Skin of body (tissue), 1 donor: ENCODE measurements at regions not wholly inside any gene's neighbourhood (a gene's known extent, or its start where the extent isn't known, plus 50 kb on each side); places are given as distances from the start of the nearest gene placed in this dataset.

Experiments
- DNase-seq: peaks from one replicate; lab custom pipeline; 2025; lab: John Stamatoyannopoulos, UW

GRCh38 chr10:110355141-110355831, 50.6 kb upstream of the SMNDC1 start:
- DNase-seq: no peak

DNA sequence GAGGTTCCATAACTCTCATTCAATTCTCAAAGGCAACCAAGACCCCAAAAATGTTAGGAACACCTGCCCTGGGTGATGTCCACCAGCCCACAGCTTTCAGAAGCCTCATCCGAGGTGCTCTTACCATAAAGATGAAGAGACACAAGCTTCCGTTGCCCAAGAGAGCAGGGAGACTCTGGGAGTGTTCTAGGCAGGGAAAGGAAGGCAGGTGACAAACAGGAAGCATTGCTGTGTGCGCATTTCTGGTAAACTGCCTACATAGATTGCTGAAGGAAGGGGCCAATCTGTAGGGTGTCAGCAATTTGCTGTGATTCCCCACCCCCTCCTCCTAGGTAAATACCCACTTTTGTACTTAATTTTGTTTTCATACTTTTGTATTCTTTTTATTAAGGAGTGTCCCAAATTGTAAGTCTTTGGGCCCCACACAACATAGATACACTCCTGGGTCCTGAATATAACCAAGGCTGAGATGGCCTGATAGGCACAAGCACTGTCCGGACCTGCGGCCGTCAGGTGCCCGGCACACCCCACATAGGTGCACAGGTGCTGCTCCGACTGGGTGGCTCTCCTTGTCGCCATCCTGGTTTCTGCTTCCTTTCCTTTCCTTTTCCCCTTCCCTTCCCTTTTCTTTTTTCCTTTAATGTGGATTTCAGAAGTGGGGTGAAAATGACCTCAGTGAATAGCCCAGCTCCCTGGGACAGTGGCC, 51.4 kb upstream of the SMNDC1 start:
- no peak for DNase-seq

GRCh38 chr10:110356628-110357245, 52.0 kb upstream of the SMNDC1 start:
- DNase-seq: no peak

GRCh38 chr10:110357252-110357780, 52.6 kb upstream of the SMNDC1 start:
- DNase-seq: no peak

GRCh38 chr10:110357871-110358270, 53.2 kb upstream of the SMNDC1 start:
- no peak for DNase-seq

- DNase-seq: no peak
Observed at GRCh38 chr10:110358278-110358677, 53.6 kb upstream of the SMNDC1 start.

DNA sequence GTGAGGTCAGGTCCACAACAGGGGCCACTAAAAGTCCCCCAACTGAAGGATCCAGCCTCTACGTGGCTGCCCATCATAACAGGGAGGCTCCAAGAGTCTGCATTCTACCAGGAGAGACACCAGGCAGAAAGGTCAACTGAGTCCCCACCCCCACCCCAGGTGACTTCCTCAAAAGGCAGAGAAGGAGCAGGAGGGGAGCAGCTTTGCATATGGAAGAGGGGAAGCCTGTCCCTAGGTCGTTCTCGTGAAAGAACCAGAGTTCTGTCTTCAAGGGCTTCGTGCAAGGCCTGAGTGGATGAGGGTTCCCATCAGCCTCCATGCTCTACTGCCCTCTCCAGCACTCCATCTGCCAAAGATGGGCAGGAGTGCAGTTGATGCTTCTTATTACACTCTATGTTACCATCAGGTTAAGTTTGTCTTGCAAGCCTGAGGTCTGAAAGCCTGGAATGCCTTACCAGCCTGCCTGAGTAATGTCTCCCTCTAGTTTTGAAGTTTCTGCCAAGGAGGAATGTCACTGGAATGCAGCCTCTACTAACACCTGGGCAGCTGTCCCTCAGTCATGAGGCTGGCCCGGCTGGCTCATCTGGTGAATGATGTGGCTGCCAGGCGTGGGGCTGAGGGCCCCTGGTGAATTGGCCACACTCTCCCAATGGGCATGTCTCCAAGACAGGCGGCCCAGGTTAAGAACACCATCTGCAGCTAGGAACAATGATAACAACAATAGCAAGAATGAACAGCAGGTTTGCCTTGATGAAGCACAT, 54.3 kb upstream of the SMNDC1 start:
- no peak for DNase-seq

DNA sequence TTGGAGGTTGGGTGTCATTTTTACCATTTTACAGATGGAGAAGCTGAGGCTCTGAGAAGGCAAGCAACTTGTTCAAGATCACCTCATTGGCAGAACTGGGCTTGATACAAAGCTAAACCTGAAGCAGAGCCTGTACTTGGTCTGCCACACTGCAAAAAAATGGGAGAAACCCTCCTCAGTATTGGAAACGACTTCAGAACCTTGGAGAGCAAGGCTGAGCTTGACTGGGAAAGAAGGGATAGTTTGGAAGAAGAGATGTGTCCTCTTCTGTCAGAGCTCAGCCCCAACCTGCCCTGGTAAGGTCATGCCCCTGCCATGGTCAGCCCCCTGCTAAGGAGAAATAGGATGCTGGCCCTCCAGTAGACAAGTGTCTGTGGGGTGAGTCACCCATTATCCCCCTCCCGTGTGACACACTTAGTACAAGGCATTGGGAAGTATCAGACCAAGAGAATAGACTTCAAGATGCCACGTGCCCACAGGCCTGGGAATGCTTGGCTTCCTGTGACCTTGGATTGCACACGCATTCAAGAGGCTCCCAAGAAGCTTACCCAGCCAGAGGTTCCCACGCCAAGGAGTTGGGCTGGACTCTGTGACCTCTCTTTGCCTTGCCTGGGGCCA, 56.2 kb upstream of the SMNDC1 start:
- DNase-seq: no peak

DNA sequence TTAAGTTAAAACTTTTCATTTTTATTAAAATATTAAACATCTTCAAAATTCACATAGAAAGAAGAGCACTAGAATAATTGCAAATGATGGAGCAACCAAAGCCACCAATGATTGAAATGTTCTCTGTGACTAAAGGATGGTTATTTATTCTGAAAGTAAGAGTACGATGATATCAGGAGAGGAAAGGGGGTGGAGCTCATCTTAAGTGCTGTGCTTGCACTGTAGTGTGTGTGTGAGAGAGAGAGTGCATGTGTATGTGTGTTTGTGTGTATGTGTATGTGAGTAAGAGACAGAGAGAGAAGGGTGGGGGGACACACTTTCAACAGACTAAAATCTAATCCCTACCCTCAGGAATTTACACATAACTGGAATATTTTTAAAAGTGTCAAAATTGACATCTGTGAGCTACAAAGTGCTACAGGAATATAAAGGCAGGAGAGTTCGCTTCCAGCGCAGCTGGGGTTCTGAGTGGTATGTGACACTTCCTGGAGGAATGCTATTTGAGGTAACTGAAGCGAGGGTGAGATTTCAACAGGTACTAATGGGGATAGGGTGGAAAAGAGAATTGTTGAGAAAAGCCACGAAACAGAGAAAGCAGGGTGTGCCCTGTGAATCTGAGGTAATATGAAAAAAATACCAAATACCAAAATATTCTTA, 57.2 kb upstream of the SMNDC1 start:
- DNase-seq: no peak

DNA sequence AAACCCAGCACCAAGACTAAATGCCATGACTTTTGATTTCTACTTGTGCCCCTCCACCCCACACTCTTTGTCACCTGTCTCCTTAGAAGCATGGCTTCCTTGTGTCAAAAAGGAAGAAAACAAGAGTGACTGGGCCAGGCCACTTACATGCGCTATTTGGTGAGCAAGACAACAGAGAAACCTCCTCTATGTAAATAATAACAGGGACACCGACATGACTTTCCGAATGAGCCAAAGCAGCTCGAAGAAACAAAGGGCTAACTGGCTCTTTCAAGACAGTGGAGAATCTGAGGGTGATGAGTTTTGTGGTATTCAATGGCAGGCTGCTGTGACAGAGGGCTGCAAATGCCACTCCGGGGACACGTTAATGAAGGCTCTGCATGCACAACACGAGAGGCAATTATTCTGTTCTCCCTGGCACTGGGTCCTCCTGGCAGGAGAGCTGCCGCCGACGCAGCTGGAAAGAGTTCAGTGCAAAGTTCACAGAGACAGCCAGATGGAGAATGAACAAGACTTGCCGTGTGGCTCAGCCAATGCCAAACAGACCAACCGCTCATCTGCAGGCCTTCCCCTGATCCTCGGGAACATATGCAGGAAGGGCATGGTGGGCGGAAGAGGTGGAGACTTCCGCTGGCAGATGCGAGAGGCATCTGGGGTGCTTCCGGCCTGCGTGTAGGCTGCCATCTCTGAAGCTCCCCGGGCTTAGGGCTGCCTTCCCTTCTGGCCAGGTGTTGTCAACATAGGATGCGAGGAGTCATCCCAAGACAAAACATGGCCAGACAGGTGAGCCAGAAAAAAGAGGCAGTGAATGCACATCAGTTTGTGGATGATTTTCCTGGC, 59.1 kb upstream of the SMNDC1 start:
- DNase-seq: no peak

DNA sequence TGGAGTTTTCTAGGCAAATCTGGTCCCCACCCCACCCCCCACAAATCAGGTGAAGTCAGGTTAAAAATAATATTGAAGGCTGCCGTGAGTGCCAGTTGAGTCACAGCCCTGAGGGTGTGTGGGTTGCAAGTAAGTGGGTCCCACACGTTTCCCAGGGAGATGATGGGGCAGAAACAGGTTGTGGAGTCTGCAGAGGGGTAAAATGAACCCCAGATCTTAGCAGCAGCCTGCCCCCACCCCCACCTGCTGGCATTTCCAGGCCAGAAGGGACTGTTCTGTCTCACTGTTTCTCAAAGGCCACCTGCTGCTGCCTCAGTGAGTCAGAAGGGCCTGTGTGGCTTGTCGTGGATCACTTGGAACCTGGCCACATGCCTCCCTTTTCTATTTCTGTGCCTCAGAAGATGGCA, 59.8 kb upstream of the SMNDC1 start:
- DNase-seq: no peak

DNA sequence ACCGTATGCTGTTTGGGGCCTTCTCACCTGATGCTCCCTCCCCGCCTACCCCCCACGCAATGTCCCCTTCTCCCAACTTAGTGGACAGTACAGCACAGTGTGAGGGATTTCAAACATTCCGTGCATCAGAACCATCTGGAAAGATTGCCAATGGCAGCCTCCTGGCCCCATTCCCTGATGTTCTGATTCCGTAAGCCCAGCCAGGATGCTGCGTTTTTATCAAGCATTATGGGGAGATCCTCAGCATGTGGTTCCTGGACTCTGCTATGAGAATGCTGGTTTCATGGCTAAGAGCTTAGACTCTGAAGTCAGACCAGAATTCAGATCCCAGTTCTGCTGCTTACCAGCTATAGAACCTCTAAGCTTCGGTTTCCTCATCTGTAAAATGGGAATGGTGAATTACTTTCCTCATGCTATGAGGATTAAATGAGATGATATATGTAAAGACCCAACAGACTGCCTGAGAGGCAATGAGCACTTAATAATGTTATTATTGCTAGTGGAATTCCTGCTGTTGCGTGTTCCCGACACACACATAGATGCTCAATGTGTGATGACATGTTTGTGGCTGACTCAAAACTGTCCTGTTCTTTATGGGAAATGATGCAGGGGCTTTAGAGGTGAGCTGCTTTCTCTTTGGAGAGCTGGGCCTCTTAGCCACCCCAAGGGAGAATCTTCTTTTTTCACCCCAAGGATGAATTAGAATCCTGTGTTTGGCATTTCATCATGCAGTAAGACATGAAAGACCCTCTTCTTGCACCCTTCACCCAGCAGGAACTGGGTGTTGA, 60.8 kb upstream of the SMNDC1 start:
- no peak for DNase-seq

DNA sequence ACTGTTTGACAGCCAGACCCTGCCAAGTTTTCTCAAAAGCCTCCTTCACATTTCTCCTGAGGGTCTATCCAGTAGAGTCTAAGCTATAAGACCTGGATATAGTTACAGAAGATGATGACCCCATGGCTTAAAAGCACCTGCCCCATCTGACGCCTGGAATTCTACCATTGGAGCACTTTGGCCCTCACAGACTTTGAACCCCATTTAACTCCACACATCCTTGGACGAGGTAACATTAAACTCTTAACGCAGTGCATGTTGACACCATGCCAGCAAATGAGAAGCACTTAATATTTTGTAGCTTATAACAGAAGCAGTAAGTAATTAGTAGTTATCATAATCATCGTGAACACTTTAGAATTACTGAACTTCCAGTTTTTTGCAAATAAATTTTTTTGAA, 61.9 kb upstream of the SMNDC1 start:
- no peak for DNase-seq

GRCh38 chr10:110368002-110368401, 63.3 kb upstream of the SMNDC1 start:
- no peak for DNase-seq

DNA sequence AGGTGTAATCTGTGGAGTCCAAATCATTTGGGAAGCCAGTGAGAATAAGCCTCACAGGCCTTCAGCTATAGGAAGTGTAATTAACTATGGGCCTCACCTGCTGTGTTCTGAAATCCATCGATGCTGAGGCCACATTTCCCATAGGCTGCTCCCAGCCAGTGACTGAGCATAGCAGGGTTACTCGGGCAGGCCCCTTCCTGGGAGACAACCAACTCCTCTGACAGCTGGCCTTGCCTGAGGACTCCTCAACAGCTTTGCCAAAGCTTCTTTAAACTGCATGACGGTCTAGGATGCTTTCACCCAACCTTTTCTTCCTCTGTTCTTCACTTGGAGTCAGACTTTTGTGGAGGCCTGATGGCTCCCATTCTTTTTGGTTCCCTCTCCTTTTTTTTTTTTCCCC, 63.8 kb upstream of the SMNDC1 start:
- DNase-seq: no peak

GRCh38 chr10:110370006-110370405, 65.3 kb upstream of the SMNDC1 start:
- no peak for DNase-seq

DNA sequence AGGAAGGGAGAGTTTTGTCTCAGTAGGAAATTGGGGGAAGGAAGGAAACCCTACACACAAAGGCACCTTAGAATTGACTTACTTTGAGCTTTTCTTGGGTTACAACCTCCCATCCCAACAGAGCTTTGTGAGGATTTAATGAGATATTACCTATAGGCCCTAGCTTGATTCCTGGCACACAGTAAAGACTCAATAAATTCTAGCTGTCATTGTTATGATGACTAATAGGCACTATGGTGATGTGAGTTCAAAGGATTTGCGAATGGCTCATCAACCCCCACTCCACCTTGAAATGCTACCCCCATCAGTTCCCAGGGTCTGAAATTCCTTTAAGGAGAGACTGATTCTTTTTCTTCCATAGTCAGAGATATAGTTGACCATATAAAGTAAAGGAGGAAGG, 67.9 kb upstream of the SMNDC1 start:
- DNase-seq: no peak

GRCh38 chr10:110373059-110373458, 68.3 kb upstream of the SMNDC1 start:
- no peak for DNase-seq
